Activated CD4-positive, alpha-beta T cell treated with anti-CD3 and anti-CD28 coated beads for 36 hours (primary cell): ENCODE measurements at regions not wholly inside any gene's neighbourhood (a gene's known extent, or its start where the extent isn't known, plus 50 kb on each side); places are given as distances from the start of the nearest gene placed in this dataset.

ENCODE experiments used
- ATAC-seq: fragments of 200-7000 bp; cut with Tn5 transposase; one replicate; pipeline ENCODE4 v1.10.0; 2021; ENCODE audit warnings: mild to moderate bottlenecking, moderate library complexity
- CTCF ChIA-PET: fragments of 350-600 bp; sonication (Branson Sonifier 250); formaldehyde crosslinking; loops from one replicate; lab custom pipeline; 2021; ENCODE audit warnings: antibody characterized with exemption; lab: Charles Lee
- POLR2A ChIA-PET: fragments of 350-600 bp; sonication (Branson Sonifier 250); formaldehyde crosslinking; loops from one replicate; lab custom pipeline; 2021; ENCODE audit warnings: antibody characterized with exemption, inconsistent platforms; lab: Charles Lee
- DNase-seq: peaks from one replicate; pipeline ENCODE4 v3.0.0-alpha.2; 2020
- H3K27ac Mint-ChIP-seq: one replicate; pipeline ENCODE4 v1.8.0; 2021; ENCODE audit warnings: mixed read lengths
- H3K27me3 Mint-ChIP-seq: one replicate; pipeline ENCODE4 v1.8.0; 2021; ENCODE audit warnings: mixed read lengths
- H3K36me3 Mint-ChIP-seq: one replicate; pipeline ENCODE4 v1.8.0; 2021; ENCODE audit warnings: low read depth, mixed read lengths
- H3K4me1 Mint-ChIP-seq: one replicate; pipeline ENCODE4 v1.8.0; 2021; ENCODE audit warnings: mixed read lengths
- H3K4me3 Mint-ChIP-seq: one replicate; pipeline ENCODE4 v1.8.0; 2021; ENCODE audit warnings: mild to moderate bottlenecking, moderate library complexity, mixed read lengths
- H3K9me3 Mint-ChIP-seq: one replicate; pipeline ENCODE4 v1.8.0; 2021; ENCODE audit warnings: low read depth, mixed read lengths
- intact Hi-C, 2 experiments: fragments of 100-400 bp; cut with DNase I in 1 of 2; cut with micrococcal nuclease in 1 of 2; formaldehyde crosslinking; loops; one replicate each; pipeline versions ENCODE4 v1.14.2 to v1.15.1; 2022 to 2024; cut with DNase I, micrococcal nuclease

DNA sequence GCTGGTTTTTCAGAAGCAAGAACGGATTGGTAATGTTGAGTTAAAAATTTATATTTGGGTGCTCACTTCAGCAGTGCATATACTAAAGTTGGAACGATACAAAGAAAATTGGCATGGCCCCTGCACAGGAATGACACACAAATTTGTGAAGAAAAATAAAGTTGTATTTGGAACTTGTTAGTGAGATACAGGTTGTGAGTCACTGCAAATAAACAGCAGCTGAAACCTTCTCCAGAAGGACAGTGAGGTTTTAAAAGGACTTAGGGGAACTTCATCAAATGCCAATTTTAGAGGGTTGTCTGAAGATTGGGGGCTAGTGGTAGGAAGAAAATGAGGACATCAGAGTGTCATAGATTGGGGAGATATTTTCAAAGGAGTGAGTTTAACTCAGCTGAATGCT is 79.7 kb upstream of the ELOVL6 start:
- CTCF ChIA-PET = no interaction called here
- no peak overlapping the region for H3K4me3 Mint-ChIP-seq
- no peaks in the 10 kb centered on the region for H3K9me3 Mint-ChIP-seq
- no peaks in the 10 kb centered on the region for H3K4me1 Mint-ChIP-seq
- intact Hi-C loops = no loop called here
- POLR2A ChIA-PET = no interaction called here
- DNase-seq (no peak), ATAC-seq (no peak)
- peaks cover 8% of the 10 kb centered on the region for H3K27me3 Mint-ChIP-seq
- H3K36me3 Mint-ChIP-seq = no peaks in the 10 kb centered on the region
- H3K27ac Mint-ChIP-seq = no peak overlapping the region

DNA sequence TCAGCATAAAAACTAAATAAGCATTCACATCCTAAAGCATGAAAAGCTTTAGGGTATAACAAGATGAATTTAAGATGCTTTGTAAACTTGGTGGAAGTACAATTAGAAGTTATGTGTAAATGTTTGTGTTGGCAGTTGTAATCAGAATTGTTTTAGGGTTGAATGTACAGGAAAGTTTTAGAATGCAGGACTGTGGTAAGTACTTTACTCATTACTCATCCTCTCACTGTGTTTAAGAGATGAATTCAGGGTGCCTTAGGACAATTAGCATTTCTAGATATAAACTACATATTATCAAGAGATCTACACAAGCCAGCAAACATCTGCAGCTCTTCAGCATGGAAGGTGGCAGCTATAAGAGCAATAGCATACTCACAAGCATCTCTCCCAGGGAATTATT is 77.5 kb upstream of the ELOVL6 start:
- Mint-ChIP-seq H3K4me1 (no peaks in the 10 kb centered on the region), H3K27me3 (peaks cover 11% of the 10 kb centered on the region), H3K4me3 (no peak overlapping the region), H3K27ac (no peak overlapping the region), H3K36me3 (no peaks in the 10 kb centered on the region), H3K9me3 (no peaks in the 10 kb centered on the region)
- ChIA-PET POLR2A (no interaction called here), CTCF (interaction anchor here (0.6 to 1.0 kb wide), 3 partner anchors 40 to 270 kb away, joined by 3 to 5 read pairs (median 4); no protein-coding TSS in a partner anchor)
- ATAC-seq (no peak), DNase-seq (no peak)
- intact Hi-C loops = no loop called here

DNA sequence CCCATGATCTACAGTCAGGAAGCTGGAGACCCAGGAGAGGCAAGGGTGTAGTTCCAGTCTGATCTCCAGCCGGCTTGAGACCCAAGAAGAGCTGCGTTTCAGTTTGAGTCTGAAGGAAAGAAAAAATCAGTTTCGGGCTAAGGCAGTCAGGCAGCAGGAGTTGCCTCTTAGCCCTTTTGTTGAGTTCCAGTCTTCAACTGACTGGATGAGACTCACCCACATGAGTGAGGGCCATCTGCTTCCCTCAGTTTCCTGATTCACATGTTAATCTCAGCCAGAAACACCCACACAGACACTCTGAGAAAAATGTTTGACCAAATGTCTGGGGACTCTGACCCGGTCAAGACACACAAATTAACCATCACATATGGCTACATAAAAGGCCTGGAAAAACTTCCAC is 73.6 kb upstream of the ELOVL6 start:
- DNase-seq (no peak), ATAC-seq (no peak)
- POLR2A ChIA-PET = no interaction called here
- Mint-ChIP-seq H3K4me1 (peaks cover 4% of the 10 kb centered on the region), H3K27me3 (peaks cover 14% of the 10 kb centered on the region), H3K9me3 (no peaks in the 10 kb centered on the region), H3K27ac (no peak overlapping the region), H3K36me3 (no peaks in the 10 kb centered on the region), H3K4me3 (no peak overlapping the region)
- intact Hi-C loops = no loop called here
- CTCF ChIA-PET = no interaction called here

DNA sequence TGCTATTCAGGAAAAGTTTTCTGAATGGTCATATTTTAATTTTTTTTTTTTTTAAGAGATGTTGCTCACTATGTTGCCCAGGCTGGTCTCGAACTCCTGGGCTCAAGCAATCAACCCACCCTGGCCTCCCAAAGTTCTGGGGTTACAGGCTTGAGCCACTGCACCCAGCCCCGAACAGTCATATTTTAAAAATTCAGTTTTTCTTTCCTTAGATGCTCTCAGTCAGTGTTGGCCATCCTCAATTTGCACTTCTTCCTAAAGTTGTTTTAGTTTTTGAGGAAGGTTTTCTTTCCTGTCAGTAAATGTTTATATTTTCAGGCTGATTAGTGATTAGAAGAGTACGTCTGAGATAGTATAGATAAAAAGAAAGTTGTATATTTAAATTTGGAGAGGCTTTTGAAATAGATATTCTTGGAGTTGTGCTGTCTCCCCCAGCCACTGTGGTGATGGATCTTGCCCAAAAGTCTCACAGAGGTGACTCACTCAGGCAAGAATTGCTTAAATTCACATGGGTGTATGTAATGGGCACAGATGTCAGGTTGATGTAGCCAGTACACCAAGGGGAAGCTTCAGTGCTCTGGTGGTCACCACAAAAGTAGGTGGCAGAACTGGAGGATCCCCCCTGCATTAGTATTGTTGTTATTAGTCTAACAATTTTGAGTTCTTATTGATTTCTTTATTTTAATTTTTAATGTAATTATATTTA is 72.2 kb upstream of the ELOVL6 start:
- Mint-ChIP-seq H3K27me3 (peaks cover 15% of the 10 kb centered on the region), H3K27ac (no peak overlapping the region), H3K36me3 (no peaks in the 10 kb centered on the region), H3K4me3 (no peak overlapping the region), H3K9me3 (no peaks in the 10 kb centered on the region), H3K4me1 (peaks cover 4% of the 10 kb centered on the region)
- intact Hi-C loops = no loop called here
- DNase-seq (no peak), ATAC-seq (no peak)
- ChIA-PET POLR2A (interaction anchor here (0.6 kb wide), 1 partner anchor 109 kb away, joined by 10 read pairs; no protein-coding TSS in a partner anchor), CTCF (no interaction called here)

DNA sequence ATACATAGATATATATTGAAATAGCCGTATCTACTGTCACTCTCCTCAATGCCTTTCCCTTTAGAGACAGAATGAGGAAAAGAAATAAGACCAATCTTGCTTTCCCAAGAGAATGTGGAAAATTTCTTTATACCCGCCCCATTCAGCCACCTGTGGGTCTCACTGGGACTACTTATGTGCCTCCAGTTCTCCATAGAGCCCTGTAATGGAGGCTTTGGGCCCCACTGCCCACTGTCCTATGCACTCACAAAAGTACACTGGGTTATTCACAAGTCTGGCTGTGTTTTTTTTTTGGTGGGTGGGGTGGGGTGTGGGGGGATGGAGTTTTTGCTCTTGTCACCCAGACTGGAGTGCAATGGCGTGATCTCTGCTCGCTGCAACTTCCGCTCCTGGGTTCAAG is 70.4 kb upstream of the ELOVL6 start:
- DNase-seq = no peak
- intact Hi-C loops = loop anchor here (1.0 kb wide), 2 partner anchors 19 to 22 kb away; no protein-coding TSS in a partner anchor
- peaks cover 11% of the 10 kb centered on the region for H3K27me3 Mint-ChIP-seq
- ATAC-seq = no peak
- peaks cover 4% of the 10 kb centered on the region for H3K4me1 Mint-ChIP-seq
- H3K36me3 Mint-ChIP-seq = no peaks in the 10 kb centered on the region
- H3K27ac Mint-ChIP-seq = no peak overlapping the region
- POLR2A ChIA-PET = no interaction called here
- H3K9me3 Mint-ChIP-seq = no peaks in the 10 kb centered on the region
- no peak overlapping the region for H3K4me3 Mint-ChIP-seq
- CTCF ChIA-PET = no interaction called here

GRCh38 chr4:110268352-110268751 is 69.9 kb upstream of the ELOVL6 start:
- peaks cover 11% of the 10 kb centered on the region for H3K27me3 Mint-ChIP-seq
- peak; percentile 94 for ATAC-seq
- H3K4me3 Mint-ChIP-seq = no peak overlapping the region
- peaks cover 4% of the 10 kb centered on the region for H3K4me1 Mint-ChIP-seq
- H3K9me3 Mint-ChIP-seq = no peaks in the 10 kb centered on the region
- intact Hi-C loops = loop anchor here (1.0 kb wide), 2 partner anchors 19 to 22 kb away; no protein-coding TSS in a partner anchor
- no peaks in the 10 kb centered on the region for H3K36me3 Mint-ChIP-seq
- POLR2A ChIA-PET = no interaction called here
- DNase-seq = peak; percentile 10
- no peak overlapping the region for H3K27ac Mint-ChIP-seq
- CTCF ChIA-PET = no interaction called here

GRCh38 chr4:110266136-110266535 is 67.7 kb upstream of the ELOVL6 start:
- H3K4me1 Mint-ChIP-seq = peaks cover 4% of the 10 kb centered on the region
- H3K9me3 Mint-ChIP-seq = no peaks in the 10 kb centered on the region
- ChIA-PET CTCF (interaction anchor here (0.6 kb wide), 1 partner anchor 219 kb away, joined by 4 read pairs; no protein-coding TSS in a partner anchor), POLR2A (interaction anchor here (0.6 kb wide), 1 partner anchor 34 kb away, joined by 12 read pairs; no protein-coding TSS in a partner anchor)
- intact Hi-C loops = no loop called here
- peaks cover 8% of the 10 kb centered on the region for H3K27me3 Mint-ChIP-seq
- DNase-seq (no peak), ATAC-seq (no peak)
- no peak overlapping the region for H3K4me3 Mint-ChIP-seq
- no peaks in the 10 kb centered on the region for H3K36me3 Mint-ChIP-seq
- no peak overlapping the region for H3K27ac Mint-ChIP-seq

- intact Hi-C loops = no loop called here
- H3K36me3 Mint-ChIP-seq = no peaks in the 10 kb centered on the region
- peaks cover 8% of the 10 kb centered on the region for H3K27me3 Mint-ChIP-seq
- no peaks in the 10 kb centered on the region for H3K9me3 Mint-ChIP-seq
- ChIA-PET POLR2A (no interaction called here), CTCF (interaction anchor here (1.0 kb wide), 1 partner anchor 216 kb away, joined by 3 read pairs; no protein-coding TSS in a partner anchor)
- no peak for ATAC-seq
- H3K27ac Mint-ChIP-seq = no peak overlapping the region
- no peak overlapping the region for H3K4me3 Mint-ChIP-seq
- no peak for DNase-seq
- H3K4me1 Mint-ChIP-seq = peaks cover 4% of the 10 kb centered on the region
Observed at GRCh38 chr4:110265001-110265400, 66.6 kb upstream of the ELOVL6 start.

GRCh38 chr4:110260299-110260698 is 61.9 kb upstream of the ELOVL6 start:
- no peak overlapping the region for H3K4me3 Mint-ChIP-seq
- no peaks in the 10 kb centered on the region for H3K9me3 Mint-ChIP-seq
- CTCF ChIA-PET = no interaction called here
- no peak overlapping the region for H3K27ac Mint-ChIP-seq
- intact Hi-C loops = no loop called here
- H3K36me3 Mint-ChIP-seq = no peaks in the 10 kb centered on the region
- DNase-seq = no peak
- H3K4me1 Mint-ChIP-seq = no peaks in the 10 kb centered on the region
- no peak for ATAC-seq
- POLR2A ChIA-PET = no interaction called here
- peaks cover 2% of the 10 kb centered on the region for H3K27me3 Mint-ChIP-seq

DNA sequence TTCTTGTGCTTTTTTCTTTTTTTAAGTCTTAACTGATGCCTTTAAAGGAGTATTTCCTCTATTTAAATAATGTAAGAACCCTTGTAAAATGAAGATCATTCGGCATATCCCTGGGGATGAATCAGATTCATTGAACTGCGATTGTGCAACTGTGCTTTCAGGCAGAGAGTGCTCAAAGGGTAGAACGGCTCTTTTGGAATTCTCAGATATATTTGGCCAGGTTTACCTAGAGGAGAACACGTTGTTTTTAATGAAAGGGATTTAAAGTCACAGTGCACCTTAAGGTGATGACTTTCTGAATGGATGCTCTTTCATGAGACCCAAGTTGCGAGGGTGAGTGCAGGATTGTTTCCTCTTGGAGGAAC is 51.6 kb upstream of the ELOVL6 start:
- Mint-ChIP-seq H3K27me3 (peaks cover 8% of the 10 kb centered on the region), H3K9me3 (no peaks in the 10 kb centered on the region), H3K4me3 (no peak overlapping the region), H3K36me3 (no peaks in the 10 kb centered on the region), H3K4me1 (no peaks in the 10 kb centered on the region), H3K27ac (no peak overlapping the region)
- DNase-seq = no peak
- intact Hi-C loops = no loop called here
- ChIA-PET POLR2A (no interaction called here), CTCF (interaction anchor here (0.6 to 0.7 kb wide), 2 partner anchors 266 to 1463 kb away, joined by 3 read pairs; no protein-coding TSS in a partner anchor)
- no peak for ATAC-seq

DNA sequence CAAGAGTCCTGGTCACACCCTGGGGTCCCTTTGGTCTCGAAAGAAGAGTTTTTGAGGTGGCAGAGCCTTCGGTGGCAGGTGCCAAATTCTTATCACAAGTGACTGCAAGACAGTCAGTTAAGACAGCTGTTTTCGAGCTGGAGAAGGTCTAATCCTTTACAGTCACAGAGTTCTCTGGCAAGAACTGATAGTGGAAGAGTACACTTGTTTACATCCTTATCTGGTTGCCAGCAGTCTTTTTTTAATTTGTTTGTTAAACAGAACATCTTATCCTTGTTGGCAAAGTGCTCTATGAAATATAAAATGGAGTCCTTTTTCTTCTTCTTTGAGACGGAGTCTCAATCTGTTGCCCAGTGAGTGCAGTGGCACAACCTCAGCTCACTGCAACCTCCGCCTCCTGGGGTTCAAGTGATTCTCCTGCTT is 50.4 kb upstream of the ELOVL6 start:
- POLR2A ChIA-PET = no interaction called here
- H3K4me3 Mint-ChIP-seq = no peak overlapping the region
- H3K27ac Mint-ChIP-seq = no peak overlapping the region
- ATAC-seq (no peak), DNase-seq (no peak)
- H3K4me1 Mint-ChIP-seq = no peaks in the 10 kb centered on the region
- H3K36me3 Mint-ChIP-seq = no peaks in the 10 kb centered on the region
- H3K27me3 Mint-ChIP-seq = peaks cover 8% of the 10 kb centered on the region
- no peaks in the 10 kb centered on the region for H3K9me3 Mint-ChIP-seq
- intact Hi-C loops = no loop called here
- CTCF ChIA-PET = no interaction called here
